ENCODE measurements at regions not wholly inside any gene's neighbourhood (a gene's known extent, or its start where the extent isn't known, plus 50 kb on each side); places are given as distances from the start of the nearest gene placed in this dataset.

DNA sequence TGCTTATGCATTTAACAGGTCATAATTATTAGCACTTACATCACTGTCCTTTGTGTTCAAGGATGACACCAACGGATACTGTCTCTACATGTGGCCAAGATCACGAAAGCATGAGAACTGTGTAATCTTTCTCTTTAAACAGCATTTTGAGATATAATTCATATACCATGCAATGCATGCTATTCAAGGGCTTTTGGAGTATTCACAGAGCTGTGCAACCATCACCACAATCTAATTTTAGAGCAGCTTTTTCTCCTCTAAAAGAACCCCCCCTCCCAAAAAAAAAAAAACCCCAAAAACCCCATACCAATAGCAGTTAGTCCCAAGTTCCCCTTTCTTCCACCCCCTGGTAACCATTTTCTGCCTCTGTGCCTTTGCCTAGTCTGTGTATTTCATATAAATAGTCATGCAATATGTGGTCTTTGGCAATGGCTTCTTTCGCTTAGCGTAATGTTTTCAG is 60.6 kb downstream of the SPRING1 start (continued):
- TF ChIP-seq, protein P1, sequence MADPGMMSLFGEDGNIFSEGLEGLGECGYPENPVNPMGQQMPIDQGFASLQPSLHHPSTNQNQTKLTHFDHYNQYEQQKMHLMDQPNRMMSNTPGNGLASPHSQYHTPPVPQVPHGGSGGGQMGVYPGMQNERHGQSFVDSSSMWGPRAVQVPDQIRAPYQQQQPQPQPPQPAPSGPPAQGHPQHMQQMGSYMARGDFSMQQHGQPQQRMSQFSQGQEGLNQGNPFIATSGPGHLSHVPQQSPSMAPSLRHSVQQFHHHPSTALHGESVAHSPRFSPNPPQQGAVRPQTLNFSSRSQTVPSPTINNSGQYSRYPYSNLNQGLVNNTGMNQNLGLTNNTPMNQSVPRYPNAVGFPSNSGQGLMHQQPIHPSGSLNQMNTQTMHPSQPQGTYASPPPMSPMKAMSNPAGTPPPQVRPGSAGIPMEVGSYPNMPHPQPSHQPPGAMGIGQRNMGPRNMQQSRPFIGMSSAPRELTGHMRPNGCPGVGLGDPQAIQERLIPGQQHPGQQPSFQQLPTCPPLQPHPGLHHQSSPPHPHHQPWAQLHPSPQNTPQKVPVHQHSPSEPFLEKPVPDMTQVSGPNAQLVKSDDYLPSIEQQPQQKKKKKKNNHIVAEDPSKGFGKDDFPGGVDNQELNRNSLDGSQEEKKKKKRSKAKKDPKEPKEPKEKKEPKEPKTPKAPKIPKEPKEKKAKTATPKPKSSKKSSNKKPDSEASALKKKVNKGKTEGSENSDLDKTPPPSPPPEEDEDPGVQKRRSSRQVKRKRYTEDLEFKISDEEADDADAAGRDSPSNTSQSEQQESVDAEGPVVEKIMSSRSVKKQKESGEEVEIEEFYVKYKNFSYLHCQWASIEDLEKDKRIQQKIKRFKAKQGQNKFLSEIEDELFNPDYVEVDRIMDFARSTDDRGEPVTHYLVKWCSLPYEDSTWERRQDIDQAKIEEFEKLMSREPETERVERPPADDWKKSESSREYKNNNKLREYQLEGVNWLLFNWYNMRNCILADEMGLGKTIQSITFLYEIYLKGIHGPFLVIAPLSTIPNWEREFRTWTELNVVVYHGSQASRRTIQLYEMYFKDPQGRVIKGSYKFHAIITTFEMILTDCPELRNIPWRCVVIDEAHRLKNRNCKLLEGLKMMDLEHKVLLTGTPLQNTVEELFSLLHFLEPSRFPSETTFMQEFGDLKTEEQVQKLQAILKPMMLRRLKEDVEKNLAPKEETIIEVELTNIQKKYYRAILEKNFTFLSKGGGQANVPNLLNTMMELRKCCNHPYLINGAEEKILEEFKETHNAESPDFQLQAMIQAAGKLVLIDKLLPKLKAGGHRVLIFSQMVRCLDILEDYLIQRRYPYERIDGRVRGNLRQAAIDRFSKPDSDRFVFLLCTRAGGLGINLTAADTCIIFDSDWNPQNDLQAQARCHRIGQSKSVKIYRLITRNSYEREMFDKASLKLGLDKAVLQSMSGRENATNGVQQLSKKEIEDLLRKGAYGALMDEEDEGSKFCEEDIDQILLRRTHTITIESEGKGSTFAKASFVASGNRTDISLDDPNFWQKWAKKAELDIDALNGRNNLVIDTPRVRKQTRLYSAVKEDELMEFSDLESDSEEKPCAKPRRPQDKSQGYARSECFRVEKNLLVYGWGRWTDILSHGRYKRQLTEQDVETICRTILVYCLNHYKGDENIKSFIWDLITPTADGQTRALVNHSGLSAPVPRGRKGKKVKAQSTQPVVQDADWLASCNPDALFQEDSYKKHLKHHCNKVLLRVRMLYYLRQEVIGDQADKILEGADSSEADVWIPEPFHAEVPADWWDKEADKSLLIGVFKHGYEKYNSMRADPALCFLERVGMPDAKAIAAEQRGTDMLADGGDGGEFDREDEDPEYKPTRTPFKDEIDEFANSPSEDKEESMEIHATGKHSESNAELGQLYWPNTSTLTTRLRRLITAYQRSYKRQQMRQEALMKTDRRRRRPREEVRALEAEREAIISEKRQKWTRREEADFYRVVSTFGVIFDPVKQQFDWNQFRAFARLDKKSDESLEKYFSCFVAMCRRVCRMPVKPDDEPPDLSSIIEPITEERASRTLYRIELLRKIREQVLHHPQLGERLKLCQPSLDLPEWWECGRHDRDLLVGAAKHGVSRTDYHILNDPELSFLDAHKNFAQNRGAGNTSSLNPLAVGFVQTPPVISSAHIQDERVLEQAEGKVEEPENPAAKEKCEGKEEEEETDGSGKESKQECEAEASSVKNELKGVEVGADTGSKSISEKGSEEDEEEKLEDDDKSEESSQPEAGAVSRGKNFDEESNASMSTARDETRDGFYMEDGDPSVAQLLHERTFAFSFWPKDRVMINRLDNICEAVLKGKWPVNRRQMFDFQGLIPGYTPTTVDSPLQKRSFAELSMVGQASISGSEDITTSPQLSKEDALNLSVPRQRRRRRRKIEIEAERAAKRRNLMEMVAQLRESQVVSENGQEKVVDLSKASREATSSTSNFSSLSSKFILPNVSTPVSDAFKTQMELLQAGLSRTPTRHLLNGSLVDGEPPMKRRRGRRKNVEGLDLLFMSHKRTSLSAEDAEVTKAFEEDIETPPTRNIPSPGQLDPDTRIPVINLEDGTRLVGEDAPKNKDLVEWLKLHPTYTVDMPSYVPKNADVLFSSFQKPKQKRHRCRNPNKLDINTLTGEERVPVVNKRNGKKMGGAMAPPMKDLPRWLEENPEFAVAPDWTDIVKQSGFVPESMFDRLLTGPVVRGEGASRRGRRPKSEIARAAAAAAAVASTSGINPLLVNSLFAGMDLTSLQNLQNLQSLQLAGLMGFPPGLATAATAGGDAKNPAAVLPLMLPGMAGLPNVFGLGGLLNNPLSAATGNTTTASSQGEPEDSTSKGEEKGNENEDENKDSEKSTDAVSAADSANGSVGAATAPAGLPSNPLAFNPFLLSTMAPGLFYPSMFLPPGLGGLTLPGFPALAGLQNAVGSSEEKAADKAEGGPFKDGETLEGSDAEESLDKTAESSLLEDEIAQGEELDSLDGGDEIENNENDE (IDR thresholded peaks at IDR 0.05; ENCODE audit: insufficient replicate concordance, low read length): no peak
- TF ChIP-seq RNF2 (IDR thresholded peaks at IDR 0.05; ENCODE audit: borderline replicate concordance, low read depth, low read length, missing control alignments, poor library complexity, severe bottlenecking) (no peak), GTF2F1 (IDR thresholded peaks at IDR 0.05; ENCODE audit: borderline replicate concordance, low read depth, low read length) (no peak), EP300 (IDR thresholded peaks at IDR 0.05; ENCODE audit: borderline replicate concordance in 1 of 2, low read depth in 2 of 2, low read length in 2 of 2) (no peak), PHF8 (conservative IDR thresholded peaks at IDR 0.05; ENCODE audit: low read depth, low read length) (no peak)

Measured in H1 (cell line).